ENCODE measurements at regions not wholly inside any gene's neighbourhood (a gene's known extent, or its start where the extent isn't known, plus 50 kb on each side); places are given as distances from the start of the nearest gene placed in this dataset.

GRCh38 chr4:100582146-100582545 is 64.3 kb upstream of the EMCN start:
- BruUV-seq (replicated peaks), result no TSS peak
- intact Hi-C loops (cut with micrococcal nuclease; ENCODE audit: unreplicated experiment), result no loop called here
- ChIA-PET POLR2A (no interaction called here), CTCF (no interaction called here)
- H3K4me3 Mint-ChIP-seq (ENCODE audit: unreplicated experiment), result no peak overlapping the region
- Histone ChIP-seq H3K4me1 (no peaks in the 10 kb centered on the region), H3K9me3 (no peaks in the 10 kb centered on the region), H3K36me3 (ENCODE audit: control insufficient read depth, insufficient read depth, low read length) (no peaks in the 10 kb centered on the region), H3K27me3 (replicated peaks; ENCODE audit: control insufficient read depth, insufficient read depth, low read length) (no peaks in the 10 kb centered on the region), H3K4me3 (ENCODE audit: low read depth, low read length) (no peak overlapping the region)
- H3K36me3 Mint-ChIP-seq (ENCODE audit: insufficient read depth, unreplicated experiment), result no peaks in the 10 kb centered on the region
- no peak overlapping the region for H3K27ac Mint-ChIP-seq (ENCODE audit: unreplicated experiment)
- peaks cover 9% of the 10 kb centered on the region for H3K27me3 Mint-ChIP-seq (ENCODE audit: insufficient read depth, unreplicated experiment)
- H3K4me1 Mint-ChIP-seq (ENCODE audit: low read depth, unreplicated experiment), result no peaks in the 10 kb centered on the region
- no peak for TF ChIP-seq CTCF (IDR thresholded peaks at IDR 0.05; ENCODE audit: insufficient read depth in 1 of 2, low read depth in 1 of 2, low read length in 1 of 2, severe bottlenecking in 1 of 2, unreplicated experiment in 1 of 2)
- no peaks in the 10 kb centered on the region for H3K9me3 Mint-ChIP-seq (ENCODE audit: unreplicated experiment)
- no peak for DNase-seq

DNA sequence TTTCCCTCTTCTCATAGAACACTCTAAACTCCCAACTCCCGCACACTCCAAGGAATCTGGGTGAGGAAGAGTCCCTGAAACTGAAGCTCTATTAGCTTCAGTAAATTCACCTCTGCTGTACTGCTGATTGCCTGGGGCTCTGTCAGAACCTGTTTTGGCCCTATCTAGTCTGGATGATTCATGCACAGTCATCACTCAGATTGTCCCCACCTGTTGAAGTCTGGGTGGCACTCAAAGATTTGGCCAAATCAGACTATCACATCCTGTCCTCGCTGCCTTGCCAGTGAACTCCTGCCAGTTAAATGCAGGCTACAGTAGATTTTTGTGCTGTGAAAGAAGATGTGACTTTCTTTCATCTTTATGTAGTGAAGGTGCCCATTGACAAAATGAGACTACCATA is 63.5 kb upstream of the EMCN start:
- no peaks in the 10 kb centered on the region for H3K4me1 Mint-ChIP-seq (ENCODE audit: low read depth, unreplicated experiment)

GRCh38 chr4:100576570-100576969 is 58.7 kb upstream of the EMCN start:
- ChIA-PET CTCF (no interaction called here), POLR2A (no interaction called here)
- H3K9me3 Mint-ChIP-seq (ENCODE audit: unreplicated experiment), result no peaks in the 10 kb centered on the region
- intact Hi-C loops (cut with micrococcal nuclease; ENCODE audit: unreplicated experiment), result no loop called here
- no peak for TF ChIP-seq CTCF (IDR thresholded peaks at IDR 0.05; ENCODE audit: insufficient read depth in 1 of 2, low read depth in 1 of 2, low read length in 1 of 2, severe bottlenecking in 1 of 2, unreplicated experiment in 1 of 2)
- DNase-seq, result no peak
- BruUV-seq (replicated peaks), result no TSS peak
- H3K4me3 Mint-ChIP-seq (ENCODE audit: unreplicated experiment), result no peak overlapping the region
- no peak overlapping the region for H3K27ac Mint-ChIP-seq (ENCODE audit: unreplicated experiment)
- peaks cover 2% of the 10 kb centered on the region for H3K27me3 Mint-ChIP-seq (ENCODE audit: insufficient read depth, unreplicated experiment)
- H3K36me3 Mint-ChIP-seq (ENCODE audit: insufficient read depth, unreplicated experiment), result no peaks in the 10 kb centered on the region
- Histone ChIP-seq H3K9me3 (no peaks in the 10 kb centered on the region), H3K27me3 (replicated peaks; ENCODE audit: control insufficient read depth, insufficient read depth, low read length) (no peaks in the 10 kb centered on the region), H3K36me3 (ENCODE audit: control insufficient read depth, insufficient read depth, low read length) (no peaks in the 10 kb centered on the region), H3K4me3 (ENCODE audit: low read depth, low read length) (no peak overlapping the region), H3K4me1 (no peaks in the 10 kb centered on the region)
- H3K4me1 Mint-ChIP-seq (ENCODE audit: low read depth, unreplicated experiment), result no peaks in the 10 kb centered on the region

More for the DNA sequence above, 63.5 kb upstream of the EMCN start:
- BruUV-seq (replicated peaks), result no TSS peak
- no peak for DNase-seq
- H3K36me3 ChIP-seq (ENCODE audit: control insufficient read depth, insufficient read depth, low read length), result no peaks in the 10 kb centered on the region
- H3K4me1 ChIP-seq, result no peaks in the 10 kb centered on the region
- H3K27me3 ChIP-seq (replicated peaks; ENCODE audit: control insufficient read depth, insufficient read depth, low read length), result no peaks in the 10 kb centered on the region
- POLR2A ChIA-PET, result no interaction called here
- Mint-ChIP-seq H3K9me3 (ENCODE audit: unreplicated experiment) (no peaks in the 10 kb centered on the region), H3K27me3 (ENCODE audit: insufficient read depth, unreplicated experiment) (peaks cover 5% of the 10 kb centered on the region), H3K4me3 (ENCODE audit: unreplicated experiment) (no peak overlapping the region), H3K36me3 (ENCODE audit: insufficient read depth, unreplicated experiment) (no peaks in the 10 kb centered on the region), H3K27ac (ENCODE audit: unreplicated experiment) (no peak overlapping the region)
- intact Hi-C loops (cut with micrococcal nuclease; ENCODE audit: unreplicated experiment), result no loop called here
- H3K9me3 ChIP-seq, result no peaks in the 10 kb centered on the region
- no peak for TF ChIP-seq CTCF (IDR thresholded peaks at IDR 0.05; ENCODE audit: insufficient read depth in 1 of 2, low read depth in 1 of 2, low read length in 1 of 2, severe bottlenecking in 1 of 2, unreplicated experiment in 1 of 2)
- no peak overlapping the region for H3K4me3 ChIP-seq (ENCODE audit: low read depth, low read length)
- CTCF ChIA-PET, result no interaction called here

Measured in Caco-2 (cell line).